ENCODE measurements at regions not wholly inside any gene's neighbourhood (a gene's known extent, or its start where the extent isn't known, plus 50 kb on each side); places are given as distances from the start of the nearest gene placed in this dataset.
A peak's percentile ranks its signal among the peaks of the same experiment; 100 is the strongest.

- H3K4me3 ChIP-seq (ENCODE audit: insufficient read depth, low read depth, low read length) = no peak overlapping the region
- peak; percentile 5 for DNase-seq
- no peaks in the 10 kb centered on the region for H3K9me1 ChIP-seq (ENCODE audit: insufficient read depth, low read length)
- H3K9me3 ChIP-seq (ENCODE audit: control insufficient read depth, insufficient read depth, low read length) = no peaks in the 10 kb centered on the region
- H3K79me1 ChIP-seq (ENCODE audit: low read depth in 1 of 2, low read length in 2 of 2) = no peaks in the 10 kb centered on the region
- no peak overlapping the region for H2AK9ac ChIP-seq (replicated peaks; ENCODE audit: low read depth, low read length, poor library complexity)
- in situ Hi-C loops (cut with MboI; ENCODE audit: low sequenced_read_pairs) = no loop called here
- ATAC-seq (ENCODE audit: low read depth) = no peak; the same call in 1 of the 2 replicates
- H3K4me1 ChIP-seq (ENCODE audit: control insufficient read depth, insufficient read depth, low read length) = peaks cover 11% of the 10 kb centered on the region; the same call in 1 of the 2 replicates
- H2BK120ac ChIP-seq (ENCODE audit: low read depth, low read length) = no peak overlapping the region
- ChIA-PET CTCF (no interaction called here), POLR2A (ENCODE audit: unreplicated experiment) (no interaction called here)
- H2BK5ac ChIP-seq (ENCODE audit: low read depth, low read length, poor library complexity, severe bottlenecking) = peak overlapping the region; percentile 68
- H3K23ac ChIP-seq (ENCODE audit: low read depth, low read length) = no peak overlapping the region
- peak overlapping the region; percentile 72 for H3K18ac ChIP-seq (ENCODE audit: low read depth, low read length)
- no peak overlapping the region for H3K4ac ChIP-seq (ENCODE audit: low read depth, low read length)
- no peak overlapping the region; the same call in 1 of the 2 replicates for H4K5ac ChIP-seq (ENCODE audit: low read depth, low read length)
- H3K4me2 ChIP-seq (ENCODE audit: low read depth, low read length) = peak overlapping the region; percentile 75
- H3K9ac ChIP-seq (ENCODE audit: low read depth, low read length) = no peak overlapping the region
- peak overlapping the region; percentile 36; the same call in 1 of the 2 replicates for H3K27ac ChIP-seq (ENCODE audit: insufficient read depth, low read length)
- dilution Hi-C loops (cut with HindIII; ENCODE audit: low sequenced_read_pairs, unreplicated experiment) = no loop called here
- WGBS, 2 experiments (ENCODE audit: extremely low coverage in 2 of 2, insufficient read length in 1 of 2) = 0% methylated on average over 1 of the region's 4 CpGs; no CpG with 5 or more reads in 1 of the 2 experiments
- no peak overlapping the region for H3K56ac ChIP-seq (ENCODE audit: extremely low read depth, insufficient read depth, low read length)
- intact Hi-C loops (cut with micrococcal nuclease) = loop anchor here (1.0 kb wide), 1 partner anchor 173 kb away; no protein-coding TSS in a partner anchor
- TF ChIP-seq CEBPB (IDR thresholded peaks at IDR 0.05; ENCODE audit: low read depth, low read length) = 0 out of 2 replicates have a peak, but pooled peaks have one; percentile 5
- no peak for TF ChIP-seq NFE2L2 (IDR thresholded peaks at IDR 0.05; ENCODE audit: low read depth, low read length)
- H2AK5ac ChIP-seq (ENCODE audit: low read depth, low read length) = no peak overlapping the region
- no peaks in the 10 kb centered on the region for H4K20me1 ChIP-seq (ENCODE audit: insufficient read depth, low read length)
- no TSS peak for BruUV-seq (replicated peaks)
- H3K27me3 ChIP-seq (ENCODE audit: control insufficient read depth, insufficient read depth, low read length) = peaks cover 1% of the 10 kb centered on the region; the same call in 1 of the 2 replicates
- H4K8ac ChIP-seq (ENCODE audit: low read depth in 2 of 2, low read length in 2 of 2) = no peak overlapping the region
- no peak overlapping the region for H2BK20ac ChIP-seq (ENCODE audit: low read depth, low read length)
- no peak overlapping the region for H2AFZ ChIP-seq (replicated peaks; ENCODE audit: low read length, poor library complexity)
- no peak overlapping the region for H3K14ac ChIP-seq (replicated peaks; ENCODE audit: low read depth, low read length)
- no peak overlapping the region; the same call in 2 of the 3 replicates for H2BK15ac ChIP-seq (ENCODE audit: low read depth, low read length)
- no peaks in the 10 kb centered on the region for H3K36me3 ChIP-seq (ENCODE audit: control insufficient read depth, insufficient read depth, low read length)
- 0 out of 2 replicates have a peak overlapping the region, but pooled peaks have one; percentile 28 for H4K91ac ChIP-seq (ENCODE audit: insufficient read depth, low read depth, low read length)
Observed at GRCh38 chr5:111583758-111584203, 71.4 kb upstream of the STARD4 start.

Measured in IMR-90 (cell line).